Panc1 (cell line): ENCODE measurements at regions not wholly inside any gene's neighbourhood (a gene's known extent, or its start where the extent isn't known, plus 50 kb on each side); places are given as distances from the start of the nearest gene placed in this dataset.

Experiments
- ATAC-seq: fragments of 200-7000 bp; cut with Tn5 transposase; 2 replicates; pipeline ENCODE4 v1.9.1; 2020; ENCODE audit warnings: mild to moderate bottlenecking, moderate library complexity
- BruUV-seq: library from RNA; stranded (reverse); fragments of 400-500 nt; replicated peaks from 2 replicates; lab custom pipeline; 2021; lab: Mats Ljungman, UMichigan
- CTCF ChIA-PET: fragments of 300-600 bp; sonication (Branson Sonifier 250); formaldehyde crosslinking; loops from one replicate; lab custom pipeline; 2022; ENCODE audit warnings: antibody characterized with exemption; lab: Charles Lee
- POLR2A ChIA-PET: fragments of 300-600 bp; sonication (Branson Sonifier 250); formaldehyde crosslinking; loops from one replicate; lab custom pipeline; 2022; ENCODE audit warnings: antibody characterized with exemption; lab: Charles Lee
- DNase-seq: peaks from one replicate; pipeline ENCODE4 v3.0.0-alpha.2; 2010; ENCODE audit warnings: low read depth, low spot score
- H3K27ac ChIP-seq: 2 replicates; pipeline ENCODE4 v1.5.1; 2011; ENCODE audit warnings: mild to moderate bottlenecking, low read length, inconsistent platforms
- H3K27me3 ChIP-seq: fragments of 200-500 bp; sonication (Bioruptor generic); 2 replicates; pipeline ENCODE4 v1.6.0; 2014; ENCODE audit warnings: low read length, inconsistent platforms; ENCODE audit not compliant: control insufficient read depth, insufficient read depth
- H3K36me3 ChIP-seq: fragments of 200-500 bp; sonication (Bioruptor generic); 2 replicates; pipeline ENCODE4 v1.5.1; 2014; ENCODE audit warnings: inconsistent platforms, mild to moderate bottlenecking, low read length, moderate library complexity; ENCODE audit not compliant: control insufficient read depth, insufficient read depth
- H3K4me1 ChIP-seq: 2 replicates; pipeline ENCODE4 v1.5.1; 2011; ENCODE audit warnings: inconsistent platforms, mild to moderate bottlenecking, low read length, moderate library complexity; ENCODE audit not compliant: control insufficient read depth, insufficient read depth
- H3K4me3 ChIP-seq, 2 experiments: 2 replicates each; pipeline ENCODE4 v1.5.1; 2011 to 2012; ENCODE audit warnings: low read depth in 2 of 2, low read length in 2 of 2, mild to moderate bottlenecking in 2 of 2, inconsistent platforms in 1 of 2, moderate library complexity in 1 of 2
- H3K9me3 ChIP-seq: fragments of 200-500 bp; sonication (Bioruptor generic); 2 replicates; pipeline ENCODE4 v1.5.1; 2014; ENCODE audit warnings: low read depth, mild to moderate bottlenecking, inconsistent platforms, low read length, moderate library complexity; ENCODE audit not compliant: control insufficient read depth, insufficient read depth
- CTCF ChIP-seq: fragments of 450-650 bp; IDR thresholded peaks from 2 replicates; pipeline ENCODE4 v1.5.1; 2017; ENCODE audit warnings: mild to moderate bottlenecking
- POLR2AphosphoS5 ChIP-seq: IDR thresholded peaks from 2 replicates; pipeline ENCODE4 v1.6.1; 2012; ENCODE audit warnings: mild to moderate bottlenecking, low read depth, low read length, moderate library complexity
- REST ChIP-seq, 2 experiments: IDR thresholded peaks; 2 replicates each; pipeline ENCODE4 v1.6.1; 2011 to 2012; ENCODE audit warnings: low read depth in 2 of 2, control low read depth in 1 of 2, low read length in 1 of 2, mild to moderate bottlenecking in 1 of 2, moderate library complexity in 1 of 2; ENCODE audit not compliant: insufficient read depth in 1 of 2
- SIN3A ChIP-seq: IDR thresholded peaks from 2 replicates; pipeline ENCODE4 v1.6.1; 2012; ENCODE audit warnings: low read depth, mild to moderate bottlenecking, low read length, moderate library complexity, borderline replicate concordance; ENCODE audit not compliant: insufficient read depth
- TCF7L2 ChIP-seq: IDR thresholded peaks from 2 replicates; pipeline ENCODE4 v1.6.1; 2011; ENCODE audit warnings: mild to moderate bottlenecking, low read depth, low read length, inconsistent platforms
- in situ Hi-C: cut with HindIII; loops from 2 replicates; pipeline ENCODE4 v1.10.0; 2016; ENCODE audit warnings: low sequenced_read_pairs, low pct_unique_long_range_greater_than_20kb
- intact Hi-C: fragments of 100-400 bp; cut with micrococcal nuclease; formaldehyde crosslinking; loops from one replicate; pipeline ENCODE4 v1.10.0; 2022; ENCODE audit not compliant: unreplicated experiment

- Histone ChIP-seq H3K27me3 (peaks cover 2% of the 10 kb centered on the region), H3K9me3 (no peaks in the 10 kb centered on the region), H3K4me3 (no peak overlapping the region), H3K27ac (no peak overlapping the region), H3K4me1 (no peaks in the 10 kb centered on the region), H3K36me3 (no peaks in the 10 kb centered on the region)
- no TSS peak for BruUV-seq
- CTCF ChIA-PET, result no interaction called here
- TF ChIP-seq REST (IDR thresholded peaks at IDR 0.05; ENCODE audit: insufficient read depth in 1 of 2, low read depth in 2 of 2, low read length in 1 of 2) (no peak), SIN3A (no peak), POLR2AphosphoS5 (no peak), TCF7L2 (no peak), CTCF (no peak)
- intact Hi-C loops, result no loop called here
- in situ Hi-C loops, result no loop called here
- ATAC-seq (no peak), DNase-seq (no peak)
- POLR2A ChIA-PET, result no interaction called here
Measured at GRCh38 chr10:78643513-78643912, 425.3 kb upstream of the ZMIZ1 start.

- ATAC-seq (no peak), DNase-seq (no peak)
- BruUV-seq, result no TSS peak
- intact Hi-C loops (no loop called here), in situ Hi-C loops (no loop called here)
- H3K36me3 ChIP-seq, result no peaks in the 10 kb centered on the region
- H3K27ac ChIP-seq, result no peak overlapping the region
- no peaks in the 10 kb centered on the region for H3K4me1 ChIP-seq
- H3K27me3 ChIP-seq, result peaks cover 11% of the 10 kb centered on the region
- no peak for TF ChIP-seq REST (IDR thresholded peaks at IDR 0.05; ENCODE audit: insufficient read depth in 1 of 2, low read depth in 2 of 2, low read length in 1 of 2)
- TF ChIP-seq TCF7L2, result no peak
- TF ChIP-seq CTCF, result no peak
- no peak for TF ChIP-seq SIN3A
- no peak for TF ChIP-seq POLR2AphosphoS5
- no peak overlapping the region for H3K4me3 ChIP-seq
- POLR2A ChIA-PET, result no interaction called here
- CTCF ChIA-PET, result no interaction called here
- H3K9me3 ChIP-seq, result no peaks in the 10 kb centered on the region
Measured at GRCh38 chr10:78644550-78644949, 424.2 kb upstream of the ZMIZ1 start.
